ENCODE measurements at regions not wholly inside any gene's neighbourhood (a gene's known extent, or its start where the extent isn't known, plus 50 kb on each side); places are given as distances from the start of the nearest gene placed in this dataset.
A peak's percentile ranks its signal among the peaks of the same experiment; 100 is the strongest.

DNA sequence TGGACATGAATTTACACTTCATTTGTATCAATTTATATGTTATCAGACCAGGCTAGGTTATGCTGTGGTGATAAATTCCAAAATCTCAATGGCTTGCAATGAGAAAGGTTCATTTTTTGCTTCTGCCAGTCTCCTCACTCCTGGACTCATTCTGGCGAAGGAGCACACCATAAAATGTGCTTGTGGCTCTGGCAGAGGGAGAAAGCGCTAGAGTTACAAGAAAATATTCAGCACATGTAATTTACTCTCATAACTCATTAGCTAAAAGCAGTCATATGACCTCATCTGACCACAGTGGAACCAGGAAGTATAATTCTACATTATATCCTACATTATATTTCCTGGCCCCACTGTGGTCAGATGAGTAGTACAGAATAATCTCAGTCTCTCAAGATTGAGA, 193.8 kb downstream of the BCHE start:
- no peak overlapping the region for H3K4me3 ChIP-seq (ENCODE audit: low read length)
- TF ChIP-seq, protein P1, sequence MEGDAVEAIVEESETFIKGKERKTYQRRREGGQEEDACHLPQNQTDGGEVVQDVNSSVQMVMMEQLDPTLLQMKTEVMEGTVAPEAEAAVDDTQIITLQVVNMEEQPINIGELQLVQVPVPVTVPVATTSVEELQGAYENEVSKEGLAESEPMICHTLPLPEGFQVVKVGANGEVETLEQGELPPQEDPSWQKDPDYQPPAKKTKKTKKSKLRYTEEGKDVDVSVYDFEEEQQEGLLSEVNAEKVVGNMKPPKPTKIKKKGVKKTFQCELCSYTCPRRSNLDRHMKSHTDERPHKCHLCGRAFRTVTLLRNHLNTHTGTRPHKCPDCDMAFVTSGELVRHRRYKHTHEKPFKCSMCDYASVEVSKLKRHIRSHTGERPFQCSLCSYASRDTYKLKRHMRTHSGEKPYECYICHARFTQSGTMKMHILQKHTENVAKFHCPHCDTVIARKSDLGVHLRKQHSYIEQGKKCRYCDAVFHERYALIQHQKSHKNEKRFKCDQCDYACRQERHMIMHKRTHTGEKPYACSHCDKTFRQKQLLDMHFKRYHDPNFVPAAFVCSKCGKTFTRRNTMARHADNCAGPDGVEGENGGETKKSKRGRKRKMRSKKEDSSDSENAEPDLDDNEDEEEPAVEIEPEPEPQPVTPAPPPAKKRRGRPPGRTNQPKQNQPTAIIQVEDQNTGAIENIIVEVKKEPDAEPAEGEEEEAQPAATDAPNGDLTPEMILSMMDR (conservative IDR thresholded peaks at IDR 0.05; ENCODE audit: low read length) = no peak
- DNase-seq (ENCODE audit: low read depth) = peak; percentile 52

DNA sequence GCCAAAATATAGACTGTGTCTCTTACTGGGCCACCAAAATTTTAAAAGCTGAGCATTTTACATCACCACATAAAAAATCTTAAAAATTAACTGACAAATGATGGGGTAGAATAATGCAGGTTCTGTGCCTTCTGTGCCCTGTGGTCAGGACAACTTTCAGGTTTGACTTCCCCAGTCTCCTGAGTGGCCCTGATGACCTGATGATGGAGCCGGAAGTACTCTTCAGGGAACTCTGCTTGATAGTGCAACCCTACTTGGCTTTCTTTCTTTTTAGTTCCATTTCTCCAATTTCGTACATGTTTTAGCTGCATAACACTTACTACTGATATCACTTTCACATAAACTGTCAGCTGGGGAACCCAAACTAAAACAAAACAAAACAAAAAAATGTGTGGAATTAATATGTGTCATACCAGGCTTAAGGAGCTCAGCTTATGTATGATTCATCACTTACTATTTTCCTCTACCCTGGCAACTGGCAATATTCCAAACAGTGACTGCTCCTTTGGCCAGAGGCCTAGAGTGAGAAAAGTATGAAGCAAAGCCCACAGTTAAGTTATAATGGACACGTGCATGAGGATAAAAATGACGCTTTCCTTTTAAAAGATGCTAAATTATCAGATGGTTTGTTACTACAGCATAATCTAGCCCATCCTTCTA, 194.3 kb downstream of the BCHE start:
- peak; percentile 94 for DNase-seq (ENCODE audit: low read depth)
- TF ChIP-seq, protein P1 (conservative IDR thresholded peaks at IDR 0.05; ENCODE audit: low read length) = no peak
- no peak overlapping the region for H3K4me3 ChIP-seq (ENCODE audit: low read length)

DNA sequence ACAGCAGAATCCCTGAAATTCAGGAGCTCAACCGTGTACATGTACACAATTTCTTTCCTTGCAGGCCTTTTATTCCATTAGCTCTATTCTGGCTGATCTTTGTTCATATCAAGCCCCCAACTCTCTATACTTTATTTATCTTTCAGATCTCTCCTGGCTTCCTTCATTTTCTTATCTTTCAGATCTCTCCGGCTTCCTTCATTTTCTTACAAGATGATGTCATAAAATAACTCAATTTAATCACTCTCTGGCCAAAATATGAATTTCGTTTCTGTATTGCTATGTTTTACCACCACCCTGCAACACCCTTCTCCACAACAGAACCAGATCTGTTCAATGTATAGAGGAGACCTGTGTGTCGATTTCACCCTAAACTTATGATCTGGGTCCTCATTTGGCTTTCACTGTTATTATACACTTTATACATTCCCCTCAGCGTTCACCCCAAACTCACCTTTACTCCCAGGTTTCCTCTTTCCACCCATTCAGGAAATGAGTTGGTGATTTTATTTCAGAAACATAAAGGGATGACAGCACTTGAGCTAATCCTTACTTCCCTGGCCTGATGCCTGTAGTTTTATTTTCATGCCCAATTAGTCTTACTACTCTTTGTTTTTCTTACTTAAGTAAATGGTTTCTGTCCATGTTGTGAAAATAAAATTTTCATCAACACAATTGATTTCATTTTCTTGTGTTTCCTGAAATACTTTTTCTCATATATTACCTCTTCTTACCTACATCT, 195.5 kb downstream of the BCHE start:
- DNase-seq (ENCODE audit: low read depth) = no peak
- no peak overlapping the region for H3K4me3 ChIP-seq (ENCODE audit: low read length)
- TF ChIP-seq, protein P1 (conservative IDR thresholded peaks at IDR 0.05; ENCODE audit: low read length) = no peak

DNA sequence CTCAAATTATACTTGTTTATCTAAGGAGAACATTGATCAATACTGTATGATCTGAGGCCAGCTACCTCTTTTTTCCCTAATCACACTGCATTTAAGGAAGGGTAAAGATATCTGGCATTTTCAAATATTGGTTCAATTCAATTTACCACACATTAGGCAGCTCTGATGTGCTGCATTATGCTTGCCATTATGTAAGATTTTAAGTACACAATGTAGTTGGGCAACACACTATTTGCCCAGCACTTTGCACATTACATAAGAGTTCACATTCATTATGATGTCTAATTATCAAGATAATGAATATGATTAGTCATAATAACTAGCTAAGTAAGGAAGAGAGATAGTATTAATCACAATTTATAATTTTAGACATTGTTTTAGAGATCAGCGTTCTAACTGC, 196.3 kb downstream of the BCHE start:
- H3K4me3 ChIP-seq (ENCODE audit: low read length) = no peak overlapping the region
- TF ChIP-seq, protein P1 (conservative IDR thresholded peaks at IDR 0.05; ENCODE audit: low read length) = no peak
- DNase-seq (ENCODE audit: low read depth) = no peak

DNA sequence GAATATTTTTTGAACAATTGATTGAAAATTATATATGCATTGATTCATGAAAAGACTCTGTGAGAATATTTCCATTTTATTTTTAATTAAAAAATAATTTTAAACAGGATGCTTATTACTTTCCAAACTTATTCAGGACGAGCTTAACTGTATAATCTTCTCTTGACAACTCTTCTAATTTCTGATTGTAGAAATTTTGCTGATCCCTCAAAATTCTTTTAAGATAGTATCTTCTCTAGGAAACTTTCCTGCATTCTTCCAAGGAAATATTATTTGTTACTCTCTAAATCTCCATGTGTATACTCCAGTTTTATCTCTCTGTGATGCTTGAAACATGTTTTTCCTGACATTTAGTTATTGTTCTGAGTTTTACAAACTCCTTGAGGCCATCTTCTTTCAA, 197.2 kb downstream of the BCHE start:
- TF ChIP-seq, protein P1 (conservative IDR thresholded peaks at IDR 0.05; ENCODE audit: low read length) = no peak
- DNase-seq (ENCODE audit: low read depth) = no peak

DNA sequence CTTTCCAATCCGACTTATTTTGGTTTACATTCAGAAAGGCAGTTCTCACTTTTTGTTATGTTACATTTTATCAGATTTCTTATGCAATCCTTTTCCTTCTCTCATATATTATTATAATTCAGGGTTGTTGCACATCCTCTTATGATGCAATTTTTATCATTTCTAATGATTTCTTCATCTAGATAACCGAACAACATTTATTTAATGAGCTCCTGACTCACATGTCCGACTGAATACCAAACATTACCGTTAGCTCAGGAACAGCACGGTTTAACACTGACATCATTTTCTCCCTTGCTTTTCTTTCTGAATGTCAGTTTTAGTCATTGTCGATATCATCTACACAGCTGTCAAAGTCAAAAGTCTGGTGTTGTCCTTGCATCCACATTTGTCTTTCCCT, 199.2 kb downstream of the BCHE start:
- H3K4me3 ChIP-seq (ENCODE audit: low read length) = no peak overlapping the region
- TF ChIP-seq, protein P1 (conservative IDR thresholded peaks at IDR 0.05; ENCODE audit: low read length) = no peak
- no peak for DNase-seq (ENCODE audit: low read depth)

More for the DNA sequence above, 197.2 kb downstream of the BCHE start:
- H3K4me3 ChIP-seq (ENCODE audit: low read length) = no peak overlapping the region

DNA sequence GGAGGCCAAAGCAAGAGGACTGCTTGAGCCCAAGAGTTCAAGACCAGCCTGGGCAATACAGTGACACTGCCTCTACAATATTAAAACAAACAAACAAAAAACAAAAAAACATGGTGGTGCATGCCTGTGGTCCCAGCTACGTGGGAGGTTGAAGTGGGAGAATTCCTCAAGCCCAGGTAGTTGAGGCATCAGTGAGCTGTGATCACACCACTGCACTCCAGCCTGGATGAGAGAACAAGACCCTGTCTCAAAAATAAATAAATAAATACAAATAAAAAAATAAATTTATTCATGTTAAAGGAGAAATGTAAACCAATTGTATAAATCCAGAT, 200.6 kb downstream of the BCHE start:
- no peak for DNase-seq (ENCODE audit: low read depth)
- TF ChIP-seq, protein P1 (conservative IDR thresholded peaks at IDR 0.05; ENCODE audit: low read length) = no peak
- H3K4me3 ChIP-seq (ENCODE audit: low read length) = no peak overlapping the region

Data from AG10803 (cell line).